ENCODE measurements at regions not wholly inside any gene's neighbourhood (a gene's known extent, or its start where the extent isn't known, plus 50 kb on each side); places are given as distances from the start of the nearest gene placed in this dataset.

DNA sequence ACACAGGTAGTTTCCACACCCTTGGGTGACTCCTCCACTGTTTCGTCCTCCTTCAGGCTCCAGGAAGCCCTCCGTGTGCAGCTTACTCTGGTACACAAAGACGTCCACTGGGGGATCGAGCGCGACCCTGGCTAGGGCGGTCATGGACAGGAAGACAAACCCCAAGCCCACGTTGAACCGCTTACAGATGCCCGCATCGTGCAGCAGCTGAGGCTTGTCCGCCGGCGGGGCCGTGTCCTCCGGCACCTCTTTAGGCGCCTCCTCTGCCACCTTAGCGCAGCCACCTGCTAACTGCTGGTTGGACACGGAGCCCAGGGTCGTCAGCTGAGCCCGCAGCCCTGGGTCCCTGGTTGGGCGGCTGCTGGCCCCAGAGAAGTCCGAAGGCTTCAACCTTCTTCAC is 309.0 kb upstream of the BTBD3 start:
- no peak for ATAC-seq
- DNase-seq (ENCODE audit: low spot score) = no peak

GRCh38 chr20:11624704-11625103 is 293.0 kb upstream of the BTBD3 start:
- DNase-seq (ENCODE audit: low spot score) (no peak), ATAC-seq (no peak)

- DNase-seq (ENCODE audit: low spot score) = no peak
- ATAC-seq = no peak
Measured at GRCh38 chr20:11626551-11626950, 291.1 kb upstream of the BTBD3 start.

DNA sequence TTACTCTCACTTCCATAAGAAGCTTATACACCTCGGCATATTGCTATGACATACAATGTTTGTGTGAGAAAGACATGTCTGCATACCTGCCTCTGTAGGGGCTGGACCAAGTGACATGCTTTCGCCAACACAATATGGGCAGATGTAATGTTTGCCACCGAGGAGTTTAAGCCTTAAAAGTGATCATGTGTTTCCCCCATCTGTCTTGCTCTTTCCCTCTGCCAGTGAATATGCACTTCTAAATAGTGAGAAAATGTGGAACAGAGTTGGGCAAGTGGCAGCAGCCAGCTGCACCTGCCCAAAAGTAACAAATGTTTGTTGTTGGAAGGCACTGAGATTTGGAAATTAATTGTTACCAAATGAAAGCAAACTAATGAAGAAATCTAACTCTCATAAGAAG is 274.8 kb upstream of the BTBD3 start:
- DNase-seq (ENCODE audit: low spot score) (no peak), ATAC-seq (no peak)

DNA sequence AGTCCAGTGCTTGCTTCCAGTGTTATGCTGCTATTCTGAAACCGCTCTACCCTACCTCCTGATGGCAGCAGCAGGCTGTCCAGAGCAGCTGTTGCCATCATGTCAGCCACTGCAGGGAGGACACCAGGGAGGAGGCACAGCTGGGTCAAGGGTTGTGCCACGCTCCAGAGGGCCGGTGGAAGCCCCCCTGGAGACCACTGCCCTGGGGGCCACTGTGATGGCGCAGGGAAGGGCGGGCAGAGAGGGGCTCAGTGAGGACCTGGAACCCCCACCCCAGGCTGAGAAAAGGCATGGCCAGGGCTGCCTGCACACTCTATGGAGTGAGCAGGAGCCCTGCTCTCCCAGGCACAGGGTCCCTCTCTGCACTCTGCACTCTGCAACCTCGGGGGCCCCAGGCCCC is 271.3 kb upstream of the BTBD3 start:
- ATAC-seq (peak; percentile 77), DNase-seq (ENCODE audit: low spot score) (no peak)

DNA sequence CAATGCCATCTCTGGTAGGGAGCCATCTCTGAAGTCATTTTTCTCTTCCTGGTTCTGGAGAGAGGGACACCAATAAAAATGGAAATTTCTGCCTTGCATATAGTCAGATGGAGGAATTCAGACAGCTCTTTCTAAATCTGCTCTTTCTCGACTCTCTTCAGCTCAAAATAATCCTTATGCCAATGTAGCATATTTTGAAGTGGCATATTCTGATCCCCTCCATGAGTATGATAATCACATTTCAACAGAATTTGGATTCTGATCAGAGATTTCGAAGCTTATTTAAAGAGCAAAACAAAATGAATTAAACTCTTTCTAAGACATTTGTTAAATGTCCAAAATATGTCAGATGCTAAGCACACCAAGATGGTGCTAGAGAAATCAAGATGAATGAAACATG is 267.1 kb upstream of the BTBD3 start:
- DNase-seq (ENCODE audit: low spot score) (no peak), ATAC-seq (no peak)

DNA sequence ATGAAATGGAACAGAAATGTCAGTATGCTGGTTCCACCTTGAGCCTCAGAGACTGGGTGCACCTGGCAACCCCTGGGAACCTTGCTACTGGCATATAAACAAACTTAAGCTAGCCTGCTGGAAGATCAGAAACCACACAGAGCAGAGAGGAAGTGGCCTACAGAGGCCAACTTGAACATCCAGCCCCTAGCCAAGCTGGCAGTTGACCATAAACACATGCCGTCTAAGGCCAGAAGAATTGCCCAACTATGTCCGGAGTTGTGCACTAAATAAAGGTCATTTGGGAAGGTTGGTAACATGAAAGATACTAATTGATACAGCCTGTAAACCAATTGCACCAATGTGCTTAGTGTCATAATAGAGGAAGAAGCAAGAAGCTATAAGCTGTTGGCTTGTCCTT is 266.6 kb upstream of the BTBD3 start:
- DNase-seq (ENCODE audit: low spot score) (peak; percentile 86), ATAC-seq (peak; percentile 85)

GRCh38 chr20:11651647-11652046 is 266.0 kb upstream of the BTBD3 start:
- ATAC-seq = peak; percentile 90
- DNase-seq (ENCODE audit: low spot score) = peak; percentile 60

GRCh38 chr20:11652128-11652527 is 265.6 kb upstream of the BTBD3 start:
- no peak for DNase-seq (ENCODE audit: low spot score)
- peak; percentile 48 for ATAC-seq

DNA sequence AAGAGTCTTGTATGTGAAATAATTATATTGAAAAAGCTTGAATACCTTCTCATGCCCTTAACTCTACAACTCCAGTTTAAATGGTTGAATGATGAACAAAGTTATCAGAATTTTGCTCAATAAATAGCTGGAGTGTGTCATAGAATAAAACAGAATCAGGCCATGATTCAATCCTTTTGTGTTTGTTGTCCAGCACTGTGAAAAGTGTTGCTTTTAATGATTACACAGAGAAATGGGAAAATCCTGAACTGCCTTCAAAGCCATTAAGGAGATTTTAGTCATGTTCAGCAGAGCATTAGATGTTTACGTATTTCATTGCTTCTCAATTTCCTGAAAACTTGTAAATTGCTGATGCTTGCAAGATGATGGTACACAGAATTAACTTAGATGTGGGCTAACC is 262.9 kb upstream of the BTBD3 start:
- ATAC-seq (no peak), DNase-seq (ENCODE audit: low spot score) (no peak)

GRCh38 chr20:11660673-11661072 is 257.0 kb upstream of the BTBD3 start:
- ATAC-seq = peak; percentile 48

GRCh38 chr20:11671015-11671511 is 246.6 kb upstream of the BTBD3 start:
- ATAC-seq (no peak), DNase-seq (ENCODE audit: low spot score) (no peak)

More at GRCh38 chr20:11660673-11661072, 257.0 kb upstream of the BTBD3 start:
- no peak for DNase-seq (ENCODE audit: low spot score)

DNA sequence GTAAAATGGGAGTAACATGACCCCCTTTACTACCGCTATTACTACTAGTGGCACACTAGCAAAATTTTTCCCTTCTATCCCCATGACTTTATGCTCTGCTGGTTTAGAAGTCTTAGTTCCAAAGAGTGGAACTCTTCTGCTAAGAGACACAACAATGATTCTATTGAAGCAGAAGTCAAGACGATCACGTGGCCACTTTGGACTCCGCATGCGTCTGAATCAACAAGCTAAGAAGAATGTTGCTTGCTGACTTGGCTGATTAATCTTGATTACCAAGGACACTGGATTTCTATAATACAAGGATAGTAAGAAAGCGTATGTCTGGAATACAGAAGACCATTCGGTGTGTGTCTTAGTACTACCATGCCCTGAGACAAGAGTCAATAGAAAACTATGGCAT is 244.7 kb upstream of the BTBD3 start:
- DNase-seq (ENCODE audit: low spot score) = no peak
- no peak for ATAC-seq

DNA sequence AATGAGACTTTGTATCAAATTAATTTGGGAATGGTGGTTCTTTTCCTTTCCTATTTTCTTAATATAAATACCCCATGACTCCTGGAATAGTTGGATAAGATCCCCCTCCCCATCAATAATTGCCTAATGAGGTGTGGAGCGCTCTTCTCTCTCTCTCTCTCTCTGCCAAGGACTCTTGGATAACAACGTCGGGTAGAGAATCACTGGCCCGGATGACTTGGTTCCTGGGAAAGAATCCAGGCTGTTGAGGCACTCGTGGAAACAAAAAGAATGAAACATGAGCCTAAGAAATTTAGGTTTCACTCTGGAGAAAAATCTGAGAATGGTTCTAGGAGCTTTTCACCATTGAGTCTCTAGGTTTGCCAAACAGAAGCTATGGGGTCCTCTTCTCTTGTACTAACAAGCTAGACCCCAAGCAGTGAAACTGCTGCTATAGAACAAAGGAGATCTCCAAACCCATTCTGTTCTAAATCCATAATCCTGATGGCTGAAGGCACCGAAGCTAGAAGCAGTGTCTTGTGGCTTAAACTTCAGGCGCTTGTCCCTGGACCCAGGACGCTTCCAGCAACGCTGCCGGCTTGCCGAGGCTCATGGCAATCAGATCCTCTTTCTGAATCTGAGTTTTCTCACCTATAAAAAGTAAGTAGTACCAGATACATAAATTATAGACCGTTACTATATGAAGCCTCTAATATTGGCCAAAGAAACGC is 241.6 kb upstream of the BTBD3 start:
- no peak for DNase-seq (ENCODE audit: low spot score)
- ATAC-seq = peak; percentile 36

GRCh38 chr20:11676630-11677287 is 240.9 kb upstream of the BTBD3 start:
- peak; percentile 50 for DNase-seq (ENCODE audit: low spot score)
- ATAC-seq = peak; percentile 100

DNA sequence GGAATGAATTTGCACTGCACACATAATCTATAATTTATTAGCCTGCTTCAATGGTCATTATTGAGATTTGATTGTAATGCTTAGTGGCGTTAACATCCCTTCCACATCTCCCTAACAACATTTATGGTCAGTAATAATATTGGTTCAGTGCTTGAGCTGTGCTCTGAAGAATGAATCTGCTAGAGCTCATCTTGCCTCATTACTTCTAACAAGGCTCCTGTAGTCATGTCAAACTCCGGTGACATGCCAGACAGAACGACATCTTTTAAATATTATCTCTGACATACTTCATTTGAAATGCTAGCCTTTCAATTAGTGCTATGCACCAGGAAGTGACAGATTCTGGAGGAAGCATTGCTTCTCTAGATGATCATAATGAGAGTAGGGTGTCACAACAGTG is 240.3 kb upstream of the BTBD3 start:
- no peak for DNase-seq (ENCODE audit: low spot score)
- no peak for ATAC-seq

GRCh38 chr20:11677836-11678235 is 239.9 kb upstream of the BTBD3 start:
- no peak for ATAC-seq

GRCh38 chr20:11682285-11682684 is 235.4 kb upstream of the BTBD3 start:
- DNase-seq (ENCODE audit: low spot score) = no peak
- no peak for ATAC-seq

More at GRCh38 chr20:11677836-11678235, 239.9 kb upstream of the BTBD3 start:
- no peak for DNase-seq (ENCODE audit: low spot score)

DNA sequence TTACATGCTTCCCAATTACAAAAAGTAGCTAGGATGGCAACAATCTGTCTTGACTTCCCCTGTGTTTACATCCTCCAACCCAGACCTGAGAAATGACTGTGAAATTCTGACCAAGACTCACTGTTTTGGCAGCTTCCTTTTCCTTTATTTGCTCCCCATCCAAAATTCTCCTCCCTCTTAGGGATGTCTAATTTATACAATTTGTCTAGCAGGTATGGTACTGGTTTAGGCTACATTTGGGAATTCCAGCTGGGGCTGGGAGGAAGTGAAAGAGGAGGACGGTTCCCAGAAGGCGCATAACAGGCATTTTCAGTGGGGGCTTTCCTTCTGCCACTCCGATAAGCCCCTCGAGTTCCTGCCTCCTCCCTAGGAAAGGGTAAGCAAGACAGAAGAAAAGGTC is 231.5 kb upstream of the BTBD3 start:
- ATAC-seq (no peak), DNase-seq (ENCODE audit: low spot score) (no peak)

DNA sequence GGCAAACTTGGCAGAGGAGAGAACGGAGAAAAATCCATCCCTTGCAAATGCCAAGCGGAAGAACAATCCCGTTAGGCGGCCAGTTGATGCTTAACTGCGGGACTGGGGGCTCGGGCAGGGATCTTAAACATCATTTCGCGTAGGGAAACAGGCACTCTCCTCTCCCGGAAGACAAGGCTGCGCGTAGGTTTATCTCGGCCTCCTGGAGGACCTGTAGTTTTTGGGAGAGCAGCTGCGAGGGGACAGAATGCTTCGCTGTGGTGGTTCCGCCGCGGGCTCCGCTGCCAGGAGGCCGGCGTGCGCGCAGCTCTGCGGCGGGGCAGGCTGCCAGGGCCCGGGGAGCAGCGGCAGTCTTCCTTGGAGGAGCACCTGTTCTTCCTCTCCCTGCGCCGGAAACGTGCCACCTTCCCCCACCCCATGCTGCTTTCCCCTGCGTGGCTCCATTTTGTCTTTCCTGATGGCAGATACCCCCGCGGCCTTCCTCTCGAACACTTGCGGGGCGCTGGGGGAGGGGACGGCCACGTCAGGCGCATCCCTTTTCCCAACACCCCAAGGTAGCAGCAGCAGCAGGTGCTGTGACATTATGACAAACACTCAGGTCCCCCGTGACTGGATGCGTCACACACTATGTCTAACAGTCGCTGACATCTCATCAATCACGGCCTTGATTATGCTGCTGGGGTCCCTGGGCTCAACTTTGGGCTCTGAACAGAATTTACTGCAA is 230.7 kb upstream of the BTBD3 start:
- DNase-seq (ENCODE audit: low spot score) (peak; percentile 52), ATAC-seq (peak; percentile 82)

DNA sequence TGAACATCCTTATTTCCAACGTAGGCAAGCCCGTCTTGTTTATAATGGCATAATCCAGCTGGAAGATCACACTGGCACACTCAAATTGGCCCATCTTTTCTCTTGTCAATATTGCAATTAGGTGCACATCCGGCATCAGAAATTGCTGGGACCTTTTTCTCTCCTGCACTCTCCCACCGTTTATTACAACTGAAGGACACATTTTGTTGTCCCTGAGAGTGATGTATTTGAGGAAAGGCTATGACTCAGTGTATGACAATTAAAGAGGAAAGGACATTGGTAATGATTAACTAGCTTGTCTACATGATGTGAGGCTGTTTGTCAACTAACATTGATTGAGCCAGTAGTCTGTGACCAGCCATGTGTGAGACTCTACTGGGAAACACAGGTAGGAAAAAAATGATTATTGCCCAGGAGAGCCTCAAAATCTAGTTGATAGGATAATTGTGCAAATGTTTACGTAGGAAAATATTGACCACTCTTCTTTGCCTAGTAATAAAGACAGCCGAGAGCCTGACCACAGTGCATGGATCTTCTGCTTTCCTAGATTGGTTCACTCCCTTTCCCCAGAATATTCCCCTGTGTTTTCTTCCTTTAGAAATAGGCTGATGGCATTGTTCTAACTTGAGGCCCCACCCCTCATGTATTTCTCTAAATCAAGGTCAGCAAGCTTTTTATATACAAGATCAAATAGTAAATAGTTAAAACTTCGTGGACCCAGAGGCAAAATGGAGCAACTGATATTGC is 230.0 kb upstream of the BTBD3 start:
- no peak for DNase-seq (ENCODE audit: low spot score)

More for the DNA sequence above, 230.0 kb upstream of the BTBD3 start:
- ATAC-seq = peak; percentile 93
